ENCODE measurements at regions not wholly inside any gene's neighbourhood (a gene's known extent, or its start where the extent isn't known, plus 50 kb on each side); places are given as distances from the start of the nearest gene placed in this dataset.

- no peak overlapping the region for H2AFZ ChIP-seq (ENCODE audit: insufficient read depth, low read depth, low read length, poor library complexity, severe bottlenecking)
- no peaks in the 10 kb centered on the region for H3K27me3 ChIP-seq (replicated peaks in 1 of 4; ENCODE audit: control extremely low read depth in 1 of 4, control insufficient read depth in 3 of 4, insufficient read depth in 4 of 4, low read length in 3 of 4)
- peaks cover 35% of the 10 kb centered on the region for H3K79me2 ChIP-seq (ENCODE audit: control insufficient read depth, insufficient read depth, low read length)
- H3K4me1 Mint-ChIP-seq: no peaks in the 10 kb centered on the region
- H3K4me3 ChIP-seq (ENCODE audit: control extremely low read depth in 1 of 5, extremely low read depth in 1 of 5, insufficient read depth in 1 of 5, low read depth in 2 of 5, low read length in 4 of 5): no peak overlapping the region
- peaks cover 66% of the 10 kb centered on the region for H4K20me1 ChIP-seq (ENCODE audit: control insufficient read depth, insufficient read depth, low read length, poor library complexity, severe bottlenecking)
- H3K9me3 ChIP-seq (ENCODE audit: control extremely low read depth in 1 of 3, control insufficient read depth in 2 of 3, insufficient read depth in 1 of 3, low read length in 2 of 3): peaks cover 0 to 21% (median 2%) of the 10 kb centered on the region in 3 donors
- no peak overlapping the region for H3K27ac Mint-ChIP-seq
- ChIA-PET CTCF (no interaction called here), POLR2A (no interaction called here)
- H3K4me2 ChIP-seq (replicated peaks; ENCODE audit: low read depth, low read length, poor library complexity, severe bottlenecking): no peak overlapping the region
- TF ChIP-seq EZH2 (IDR thresholded peaks at IDR 0.05; ENCODE audit: borderline replicate concordance, insufficient read depth, low read depth, low read length, poor library complexity, severe bottlenecking) (no peak), CTCF (IDR thresholded peaks at IDR 0.05) (no peak)
- intact Hi-C loops (cut with micrococcal nuclease): no loop called here
- H3K4me3 Mint-ChIP-seq: no peak overlapping the region
- peaks cover 3% of the 10 kb centered on the region for H3K9me3 Mint-ChIP-seq (ENCODE audit: insufficient read depth)
- no peak overlapping the region for H3K27ac ChIP-seq (ENCODE audit: low read length in 2 of 2)
- H3K4me1 ChIP-seq (ENCODE audit: control insufficient read depth in 2 of 2, insufficient read depth in 2 of 2, low read length in 2 of 2): no peaks in the 10 kb centered on the region
- no peak for DNase-seq
- H3K36me3 ChIP-seq (replicated peaks in 1 of 2; ENCODE audit: control extremely low read depth in 1 of 2, control insufficient read depth in 1 of 2, extremely low read depth in 1 of 2, insufficient read depth in 2 of 2, low read length in 1 of 2): peaks cover 1 to 6% of the 10 kb centered on the region in 2 experiments
- WGBS (ENCODE audit: insufficient coverage): 95% methylated on average over 37 of the region's 37 CpGs
- H3K9ac ChIP-seq (ENCODE audit: low read length): no peak overlapping the region
- ATAC-seq (ENCODE audit: low read depth): no peak
- H3K27me3 Mint-ChIP-seq: no peaks in the 10 kb centered on the region
Measured at GRCh38 chr22:49616356-49617231, 211.1 kb downstream of the BRD1 start.
